Suppressor macrophage (primary cell): ENCODE measurements at regions not wholly inside any gene's neighbourhood (a gene's known extent, or its start where the extent isn't known, plus 50 kb on each side); places are given as distances from the start of the nearest gene placed in this dataset.
"Not testable (repeated sequence)": the region's sequence is repeated elsewhere in the genome, so short reads cannot be mapped to it uniquely, and the experiment has no call there.

Source experiments
- DNase-seq, 4 experiments: peaks; one replicate each; pipeline ENCODE4 v3.0.0-alpha.2; 2020 to 2022

DNA sequence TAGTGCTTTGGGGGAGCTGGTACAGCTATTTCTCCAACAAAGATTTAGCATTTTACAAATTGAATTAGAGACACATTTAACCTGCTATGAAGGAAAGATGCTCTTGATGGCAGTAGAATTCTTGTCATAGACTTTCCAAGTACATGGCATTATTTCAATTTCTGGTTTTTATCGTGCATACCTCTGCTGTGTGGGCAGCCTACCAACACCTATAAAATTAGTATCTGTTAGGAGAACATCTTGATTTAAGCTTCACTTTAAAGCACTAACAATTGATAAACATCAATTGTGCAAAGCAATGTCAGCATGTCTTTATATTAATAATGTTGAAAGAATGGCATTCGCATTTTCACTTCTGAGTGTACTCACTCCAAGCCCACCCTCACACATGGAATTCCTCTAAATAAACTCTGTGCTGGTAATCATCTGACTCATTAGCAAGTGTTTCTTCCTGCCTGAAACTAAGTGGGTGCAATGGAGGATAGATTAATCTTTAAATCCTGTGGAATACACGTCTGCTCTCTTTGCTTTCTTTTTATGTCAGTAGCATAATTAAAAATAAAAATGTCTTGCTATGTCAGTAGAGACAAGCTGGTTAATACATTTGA lies 279.8 kb upstream of the MAGEB18 start:
- DNase-seq: no peak

- no peak for DNase-seq
Observed at GRCh38 chrX:25860322-25860721, 277.8 kb upstream of the MAGEB18 start.

DNA sequence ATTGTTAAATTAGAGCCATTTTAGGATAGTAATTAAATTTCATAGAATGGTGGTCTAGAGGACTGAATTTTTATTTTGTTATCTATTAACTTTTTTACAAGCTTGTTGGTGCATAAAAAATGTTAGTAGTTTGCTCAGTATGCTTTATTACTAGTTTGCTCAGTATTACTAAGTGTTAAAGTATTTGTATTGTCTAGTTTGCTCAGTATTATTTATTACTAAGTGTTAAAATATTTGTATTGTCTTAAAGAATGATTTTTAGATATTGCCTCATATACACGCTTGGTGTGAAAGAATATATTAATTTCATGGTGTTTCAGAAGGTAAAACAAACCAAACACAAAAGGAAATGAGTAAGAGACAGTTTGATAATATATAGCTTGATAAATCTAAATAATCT lies 268.4 kb upstream of the MAGEB18 start:
- DNase-seq: no peak

- DNase-seq: no peak
Observed at GRCh38 chrX:25872786-25873185, 265.4 kb upstream of the MAGEB18 start.

GRCh38 chrX:25873196-25873595 lies 264.9 kb upstream of the MAGEB18 start:
- DNase-seq: no peak

- no peak for DNase-seq
Observed at GRCh38 chrX:25878806-25879205, 259.3 kb upstream of the MAGEB18 start.

- not testable (repeated sequence) for DNase-seq
Observed at GRCh38 chrX:25882503-25882902, 255.6 kb upstream of the MAGEB18 start.

DNA sequence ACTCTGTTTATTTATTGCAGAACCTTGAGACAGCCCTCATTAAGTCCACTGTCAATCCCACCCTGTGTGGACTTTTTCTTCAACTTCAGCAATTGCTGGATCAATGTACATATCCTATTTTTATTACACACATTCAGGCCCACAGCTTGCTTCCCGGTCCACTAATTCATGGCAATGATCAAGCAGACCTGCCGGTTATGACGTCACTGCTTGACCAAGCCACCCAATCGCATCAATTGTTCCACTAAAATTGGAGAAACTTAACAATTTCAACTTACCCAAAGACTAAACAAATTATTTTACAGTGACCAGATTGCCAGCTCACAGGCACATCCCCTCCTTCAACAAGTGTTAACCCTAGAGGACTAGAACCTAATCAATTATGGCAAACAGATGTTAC lies 240.4 kb upstream of the MAGEB18 start:
- no peak for DNase-seq

DNA sequence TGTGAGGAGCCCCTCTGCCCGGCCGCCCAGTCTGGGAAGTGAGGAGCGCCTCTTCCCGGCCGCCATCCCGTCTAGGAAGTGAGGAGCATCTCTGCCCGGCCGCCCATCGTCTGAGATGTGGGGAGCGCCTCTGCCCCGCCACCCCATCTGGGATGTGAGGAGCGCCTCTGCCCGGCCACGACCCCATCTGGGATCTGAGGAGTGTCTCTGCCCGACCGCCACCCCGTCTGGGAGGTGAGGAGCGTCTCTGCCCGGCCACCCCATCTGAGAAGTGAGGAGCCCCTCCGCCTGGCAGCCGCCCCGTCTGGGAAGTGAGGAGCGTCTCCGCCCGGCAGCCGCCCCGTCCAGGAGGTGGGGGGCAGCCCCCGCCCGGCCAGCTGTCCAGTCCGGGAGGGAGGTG lies 232.4 kb upstream of the MAGEB18 start:
- not testable (repeated sequence) for DNase-seq

DNA sequence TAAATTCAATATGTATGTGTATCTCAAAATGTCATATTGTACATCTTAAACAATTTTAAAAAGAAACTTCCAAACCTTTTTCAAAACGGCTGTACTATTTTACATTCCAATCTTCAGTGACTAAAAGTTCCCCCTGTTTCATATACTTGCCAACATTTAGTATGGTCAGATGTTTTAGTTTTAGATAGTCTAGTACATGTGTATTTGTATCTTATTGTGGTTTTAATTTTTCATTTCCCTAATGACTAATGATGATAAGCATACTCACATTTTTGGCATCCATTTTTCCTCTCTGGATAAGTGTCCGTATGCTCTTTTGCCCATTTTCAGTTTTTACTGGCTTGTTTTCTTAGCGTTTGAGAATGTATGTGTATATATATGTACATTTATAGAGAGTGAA lies 212.2 kb upstream of the MAGEB18 start:
- no peak for DNase-seq

GRCh38 chrX:25928316-25928715 lies 209.8 kb upstream of the MAGEB18 start:
- DNase-seq: no peak

DNA sequence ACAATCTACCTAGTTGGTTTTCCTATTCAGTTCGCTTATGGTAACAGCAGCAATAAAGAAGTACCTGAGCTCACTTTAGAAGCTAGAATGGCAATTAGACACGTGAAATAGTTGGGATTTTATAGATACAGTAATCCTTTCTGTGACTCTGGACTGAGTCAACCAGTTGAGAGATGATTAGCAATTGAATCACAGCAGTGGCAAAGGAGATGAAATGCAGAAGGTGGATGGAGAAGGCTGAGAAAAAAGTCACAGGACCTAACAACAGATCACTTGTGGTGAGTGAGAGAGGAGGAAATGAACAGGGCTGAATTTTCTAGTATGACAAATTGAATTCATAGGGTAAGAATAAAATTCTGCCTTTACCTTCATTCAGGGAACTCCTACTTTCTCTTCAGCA lies 197.1 kb upstream of the MAGEB18 start:
- no peak for DNase-seq

- DNase-seq: no peak
Observed at GRCh38 chrX:25941559-25942250, 196.4 kb upstream of the MAGEB18 start.

DNA sequence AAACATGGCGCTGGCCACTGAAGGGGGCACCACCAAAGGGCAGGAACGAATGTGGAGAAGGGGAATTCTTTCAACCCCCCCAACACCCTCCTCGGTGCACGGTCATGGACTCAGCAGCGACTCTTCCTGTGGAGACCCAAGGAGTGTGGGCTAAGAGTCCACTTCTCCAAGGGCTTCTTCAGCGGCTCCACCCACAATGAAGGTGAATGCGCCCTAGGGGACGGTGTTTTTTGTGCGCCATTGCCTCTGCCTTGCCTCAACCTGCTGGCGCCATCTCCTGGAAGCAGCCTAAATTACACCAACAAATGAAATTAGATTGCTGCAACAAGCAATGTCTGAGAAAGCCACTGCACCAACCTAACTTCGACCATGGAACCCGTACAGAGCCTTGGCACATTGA lies 169.2 kb upstream of the MAGEB18 start:
- no peak for DNase-seq

DNA sequence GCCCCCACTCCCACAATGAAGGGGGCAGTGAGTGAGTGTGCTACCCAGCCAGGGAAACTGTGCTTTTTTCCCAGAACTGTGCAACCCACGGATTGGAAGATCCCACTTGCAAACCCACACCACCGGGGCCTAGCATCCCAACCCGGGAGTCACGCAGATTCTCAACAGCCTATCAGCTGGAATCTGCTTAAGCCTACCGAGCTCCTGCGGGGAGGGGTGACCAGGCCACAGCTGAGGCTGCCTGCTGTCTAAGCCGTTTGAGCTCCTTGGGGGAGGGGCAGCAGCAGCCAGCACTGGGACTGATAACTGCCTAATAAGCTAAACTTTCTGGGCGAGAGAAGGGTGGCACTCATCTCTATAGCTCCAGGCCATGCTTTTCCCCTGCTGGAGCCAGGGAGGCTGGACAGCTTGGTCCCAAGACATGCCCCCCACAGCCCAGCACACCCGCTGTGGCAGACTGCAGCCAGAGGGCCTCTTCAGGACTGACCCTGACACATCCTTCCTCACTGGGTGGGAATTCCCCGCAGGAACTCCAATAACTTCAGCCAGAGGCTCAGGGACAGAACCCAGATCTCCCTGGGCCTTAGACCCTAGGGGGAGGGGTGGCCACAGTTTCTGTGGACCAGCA lies 161.3 kb upstream of the MAGEB18 start:
- no peak for DNase-seq

- DNase-seq: no peak
Observed at GRCh38 chrX:25998687-25999086, 139.5 kb upstream of the MAGEB18 start.

DNA sequence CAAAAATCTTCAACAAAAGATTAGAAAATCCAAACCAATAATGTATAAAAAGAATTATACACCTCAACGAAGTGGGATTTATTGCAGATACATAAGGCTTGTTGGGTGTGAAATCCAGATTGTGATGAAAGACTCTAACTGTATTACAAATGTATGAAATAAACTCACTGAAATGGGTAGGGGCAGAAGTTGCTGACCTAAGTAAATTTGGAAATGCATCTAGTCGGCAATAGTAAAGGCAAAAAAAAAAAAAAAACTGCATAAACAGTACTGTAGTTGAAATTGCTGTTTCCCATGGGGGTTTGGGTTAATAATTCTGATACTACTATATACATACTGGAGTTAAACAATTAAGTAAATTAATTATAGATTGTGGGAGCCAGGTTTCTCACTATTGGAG lies 130.7 kb upstream of the MAGEB18 start:
- DNase-seq: no peak

GRCh38 chrX:26008042-26008441 lies 130.1 kb upstream of the MAGEB18 start:
- DNase-seq: no peak

GRCh38 chrX:26008691-26009090 lies 129.5 kb upstream of the MAGEB18 start:
- no peak for DNase-seq

DNA sequence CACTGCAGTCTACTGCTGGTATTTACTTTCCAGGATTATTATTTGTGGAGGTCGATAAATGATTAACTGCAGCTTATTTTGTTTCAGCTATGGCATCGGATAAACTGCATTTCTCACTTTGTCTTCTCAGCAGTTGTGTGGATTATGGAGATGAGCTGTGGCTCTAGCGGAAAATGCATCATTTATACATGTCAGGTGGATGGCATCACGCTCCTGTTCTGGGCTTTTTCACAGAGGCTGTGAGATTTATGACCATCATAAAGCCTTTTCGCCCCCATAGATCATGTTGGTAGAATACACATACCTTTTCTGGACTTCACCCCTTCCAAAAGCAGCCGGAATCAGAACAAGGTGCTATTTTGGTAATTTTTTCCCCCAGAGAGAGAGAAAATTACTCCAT lies 118.8 kb upstream of the MAGEB18 start:
- DNase-seq: no peak

GRCh38 chrX:26026179-26026578 lies 112.0 kb upstream of the MAGEB18 start:
- no peak for DNase-seq

- DNase-seq: no peak
Observed at GRCh38 chrX:26032111-26032912, 105.8 kb upstream of the MAGEB18 start.

GRCh38 chrX:26037367-26037766 lies 100.8 kb upstream of the MAGEB18 start:
- no peak for DNase-seq
